ENCODE measurements at regions not wholly inside any gene's neighbourhood (a gene's known extent, or its start where the extent isn't known, plus 50 kb on each side); places are given as distances from the start of the nearest gene placed in this dataset.

GRCh38 chr4:81685104-81685503 lies 213.4 kb upstream of the RASGEF1B start:
- Mint-ChIP-seq H3K4me3 (no peak overlapping the region), H3K36me3 (ENCODE audit: low read depth) (no peaks in the 10 kb centered on the region), H3K27ac (no peak overlapping the region), H3K4me1 (peaks cover 13% of the 10 kb centered on the region), H3K27me3 (ENCODE audit: insufficient read depth) (no peaks in the 10 kb centered on the region), H3K9me3 (peaks cover 8% of the 10 kb centered on the region)
- H3K4me1 ChIP-seq (ENCODE audit: control insufficient read depth, insufficient read depth, low read length): no peaks in the 10 kb centered on the region
- H3K9ac ChIP-seq (ENCODE audit: extremely low read depth, low read length, poor library complexity, severe bottlenecking): no peak overlapping the region
- 55 to 88% methylated on average over 2 of the region's 2 CpGs for WGBS, 2 experiments (ENCODE audit: insufficient coverage in 1 of 2, insufficient read length in 1 of 2)
- TF ChIP-seq, protein P1, sequence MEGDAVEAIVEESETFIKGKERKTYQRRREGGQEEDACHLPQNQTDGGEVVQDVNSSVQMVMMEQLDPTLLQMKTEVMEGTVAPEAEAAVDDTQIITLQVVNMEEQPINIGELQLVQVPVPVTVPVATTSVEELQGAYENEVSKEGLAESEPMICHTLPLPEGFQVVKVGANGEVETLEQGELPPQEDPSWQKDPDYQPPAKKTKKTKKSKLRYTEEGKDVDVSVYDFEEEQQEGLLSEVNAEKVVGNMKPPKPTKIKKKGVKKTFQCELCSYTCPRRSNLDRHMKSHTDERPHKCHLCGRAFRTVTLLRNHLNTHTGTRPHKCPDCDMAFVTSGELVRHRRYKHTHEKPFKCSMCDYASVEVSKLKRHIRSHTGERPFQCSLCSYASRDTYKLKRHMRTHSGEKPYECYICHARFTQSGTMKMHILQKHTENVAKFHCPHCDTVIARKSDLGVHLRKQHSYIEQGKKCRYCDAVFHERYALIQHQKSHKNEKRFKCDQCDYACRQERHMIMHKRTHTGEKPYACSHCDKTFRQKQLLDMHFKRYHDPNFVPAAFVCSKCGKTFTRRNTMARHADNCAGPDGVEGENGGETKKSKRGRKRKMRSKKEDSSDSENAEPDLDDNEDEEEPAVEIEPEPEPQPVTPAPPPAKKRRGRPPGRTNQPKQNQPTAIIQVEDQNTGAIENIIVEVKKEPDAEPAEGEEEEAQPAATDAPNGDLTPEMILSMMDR (conservative IDR thresholded peaks at IDR 0.05): no peak
- no peak for DNase-seq
- H3K27ac ChIP-seq (ENCODE audit: low read depth, low read length): no peak overlapping the region
- no peaks in the 10 kb centered on the region for H3K36me3 ChIP-seq (ENCODE audit: control insufficient read depth, insufficient read depth, low read length)
- no peak overlapping the region for H3K4me3 ChIP-seq (ENCODE audit: low read length)
- no peaks in the 10 kb centered on the region for H3K27me3 ChIP-seq (ENCODE audit: control insufficient read depth, insufficient read depth, low read length, poor library complexity, severe bottlenecking)
- no peaks in the 10 kb centered on the region for H3K9me3 ChIP-seq (ENCODE audit: control insufficient read depth, low read length)

DNA sequence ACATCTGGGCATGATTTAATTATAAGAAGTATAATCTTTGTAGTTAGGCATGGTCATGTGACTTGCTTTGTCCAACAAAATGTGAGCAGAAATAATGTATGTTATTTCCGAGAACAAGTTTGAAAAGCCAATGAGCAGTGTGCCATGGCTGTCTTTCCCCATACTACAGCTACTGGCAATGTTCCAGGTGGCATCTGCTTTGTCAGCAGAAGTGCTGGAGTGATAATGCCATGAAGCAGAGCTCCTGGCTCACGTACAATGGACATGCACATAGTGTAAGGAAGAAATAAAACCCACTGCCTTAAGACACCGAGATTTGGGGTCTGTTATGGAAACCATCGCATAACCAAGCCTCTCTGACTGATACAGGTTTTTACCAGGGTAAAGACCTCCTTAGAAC lies 212.6 kb upstream of the RASGEF1B start:
- Histone ChIP-seq H3K9ac (ENCODE audit: extremely low read depth, low read length, poor library complexity, severe bottlenecking) (no peak overlapping the region), H3K36me3 (ENCODE audit: control insufficient read depth, insufficient read depth, low read length) (no peaks in the 10 kb centered on the region), H3K27me3 (ENCODE audit: control insufficient read depth, insufficient read depth, low read length, poor library complexity, severe bottlenecking) (no peaks in the 10 kb centered on the region), H3K9me3 (ENCODE audit: control insufficient read depth, low read length) (no peaks in the 10 kb centered on the region), H3K4me1 (ENCODE audit: control insufficient read depth, insufficient read depth, low read length) (no peaks in the 10 kb centered on the region), H3K4me3 (ENCODE audit: low read length) (no peak overlapping the region), H3K27ac (ENCODE audit: low read depth, low read length) (no peak overlapping the region)
- no peak overlapping the region for H3K4me3 Mint-ChIP-seq
- no peaks in the 10 kb centered on the region for H3K36me3 Mint-ChIP-seq (ENCODE audit: low read depth)
- no peaks in the 10 kb centered on the region for H3K27me3 Mint-ChIP-seq (ENCODE audit: insufficient read depth)
- H3K27ac Mint-ChIP-seq: no peak overlapping the region
- peaks cover 8% of the 10 kb centered on the region for H3K9me3 Mint-ChIP-seq
- no peak for DNase-seq
- 98 to 100% methylated on average over 3 to 4 of the region's 4 CpGs for WGBS, 2 experiments (ENCODE audit: insufficient coverage in 1 of 2, insufficient read length in 1 of 2)
- H3K4me1 Mint-ChIP-seq: peaks cover 13% of the 10 kb centered on the region
- TF ChIP-seq, protein P1 (conservative IDR thresholded peaks at IDR 0.05): no peak

DNA sequence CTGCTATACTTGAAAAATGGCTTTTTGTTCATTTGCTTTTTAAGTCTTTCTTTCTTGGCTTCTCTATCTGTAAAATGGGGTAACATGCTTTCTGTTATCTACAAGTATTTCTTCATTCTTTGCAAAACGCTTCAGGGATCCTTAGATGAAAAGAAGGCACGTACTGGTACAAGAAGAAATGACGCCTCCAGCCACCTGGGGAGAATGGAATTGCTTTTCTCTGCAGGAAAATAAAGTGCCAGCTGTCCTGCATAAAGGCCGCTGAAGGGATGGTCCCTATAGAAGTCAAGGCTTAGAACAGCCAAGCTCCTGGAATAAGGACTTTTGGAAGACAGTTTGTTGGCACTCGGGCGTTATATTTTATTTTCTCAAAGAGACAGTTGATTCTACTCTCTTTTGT lies 210.8 kb upstream of the RASGEF1B start:
- Histone ChIP-seq H3K4me3 (ENCODE audit: low read length) (no peak overlapping the region), H3K4me1 (ENCODE audit: control insufficient read depth, insufficient read depth, low read length) (no peaks in the 10 kb centered on the region), H3K27ac (ENCODE audit: low read depth, low read length) (no peak overlapping the region), H3K9ac (ENCODE audit: extremely low read depth, low read length, poor library complexity, severe bottlenecking) (no peak overlapping the region), H3K36me3 (ENCODE audit: control insufficient read depth, insufficient read depth, low read length) (no peaks in the 10 kb centered on the region), H3K9me3 (ENCODE audit: control insufficient read depth, low read length) (no peaks in the 10 kb centered on the region), H3K27me3 (ENCODE audit: control insufficient read depth, insufficient read depth, low read length, poor library complexity, severe bottlenecking) (no peaks in the 10 kb centered on the region)
- Mint-ChIP-seq H3K36me3 (ENCODE audit: low read depth) (no peaks in the 10 kb centered on the region), H3K4me1 (peaks cover 13% of the 10 kb centered on the region), H3K27ac (no peak overlapping the region), H3K4me3 (no peak overlapping the region), H3K27me3 (ENCODE audit: insufficient read depth) (peaks cover 2% of the 10 kb centered on the region), H3K9me3 (peaks cover 6% of the 10 kb centered on the region)
- WGBS, 2 experiments (ENCODE audit: insufficient coverage in 1 of 2, insufficient read length in 1 of 2): 48 to 67% methylated on average over 6 of the region's 6 CpGs
- TF ChIP-seq, protein P1 (conservative IDR thresholded peaks at IDR 0.05): no peak
- peak; percentile 55 for DNase-seq
